ENCODE measurements at regions not wholly inside any gene's neighbourhood (a gene's known extent, or its start where the extent isn't known, plus 50 kb on each side); places are given as distances from the start of the nearest gene placed in this dataset.

DNA sequence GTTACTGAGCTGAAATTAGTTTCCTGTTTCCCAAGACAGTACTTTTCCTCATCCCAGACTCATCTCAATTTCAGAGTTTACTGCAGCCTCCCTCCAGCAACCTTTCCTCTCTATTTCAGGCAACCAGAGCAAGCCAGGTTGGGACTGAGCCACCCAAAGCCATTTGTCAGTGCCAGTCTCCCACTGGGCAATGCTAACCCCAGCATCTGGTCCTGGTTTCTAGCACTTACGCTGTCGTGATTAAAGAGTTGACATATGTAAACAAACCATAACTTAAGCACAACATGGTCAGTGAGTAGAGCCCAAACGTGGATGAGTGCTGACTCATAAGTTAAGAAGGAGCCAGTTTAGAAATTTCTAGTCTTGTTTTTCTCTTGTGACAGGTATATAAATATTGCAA, 119.6 kb upstream of the BLID start:
- Histone ChIP-seq H3K36me3 (replicated peaks; ENCODE audit: insufficient read depth, low read length) (no peaks in the 10 kb centered on the region), H3K4me1 (ENCODE audit: low read length) (no peaks in the 10 kb centered on the region), H3K27me3 (replicated peaks; ENCODE audit: insufficient read depth, low read length) (no peaks in the 10 kb centered on the region), H3K9me3 (replicated peaks; ENCODE audit: insufficient read depth, low read length) (no peaks in the 10 kb centered on the region), H3K79me2 (ENCODE audit: low read length) (no peaks in the 10 kb centered on the region), H3K4me3 (ENCODE audit: low read length) (no peak overlapping the region), H2AFZ (ENCODE audit: low read length) (no peak overlapping the region), H3K4me2 (ENCODE audit: low read depth, low read length) (no peak overlapping the region), H3F3A (ENCODE audit: insufficient read depth, low read length) (no peaks in the 10 kb centered on the region), H3K9me2 (replicated peaks; ENCODE audit: insufficient read depth, low read length) (no peaks in the 10 kb centered on the region), H4K20me1 (ENCODE audit: insufficient read depth, low read length) (no peaks in the 10 kb centered on the region), H3K9ac (ENCODE audit: low read length) (no peak overlapping the region), H3K27ac (ENCODE audit: low read length) (no peak overlapping the region)
- DNase-seq, result no peak
- TF ChIP-seq, protein P1, sequence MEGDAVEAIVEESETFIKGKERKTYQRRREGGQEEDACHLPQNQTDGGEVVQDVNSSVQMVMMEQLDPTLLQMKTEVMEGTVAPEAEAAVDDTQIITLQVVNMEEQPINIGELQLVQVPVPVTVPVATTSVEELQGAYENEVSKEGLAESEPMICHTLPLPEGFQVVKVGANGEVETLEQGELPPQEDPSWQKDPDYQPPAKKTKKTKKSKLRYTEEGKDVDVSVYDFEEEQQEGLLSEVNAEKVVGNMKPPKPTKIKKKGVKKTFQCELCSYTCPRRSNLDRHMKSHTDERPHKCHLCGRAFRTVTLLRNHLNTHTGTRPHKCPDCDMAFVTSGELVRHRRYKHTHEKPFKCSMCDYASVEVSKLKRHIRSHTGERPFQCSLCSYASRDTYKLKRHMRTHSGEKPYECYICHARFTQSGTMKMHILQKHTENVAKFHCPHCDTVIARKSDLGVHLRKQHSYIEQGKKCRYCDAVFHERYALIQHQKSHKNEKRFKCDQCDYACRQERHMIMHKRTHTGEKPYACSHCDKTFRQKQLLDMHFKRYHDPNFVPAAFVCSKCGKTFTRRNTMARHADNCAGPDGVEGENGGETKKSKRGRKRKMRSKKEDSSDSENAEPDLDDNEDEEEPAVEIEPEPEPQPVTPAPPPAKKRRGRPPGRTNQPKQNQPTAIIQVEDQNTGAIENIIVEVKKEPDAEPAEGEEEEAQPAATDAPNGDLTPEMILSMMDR (IDR thresholded peaks at IDR 0.05; ENCODE audit: low read length), result no peak
- TF ChIP-seq EZH2phosphoT487 (IDR thresholded peaks at IDR 0.05; ENCODE audit: low read length) (no peak), EZH2 (optimal IDR thresholded peaks at IDR 0.05; ENCODE audit: low read depth, low read length) (no peak)

DNA sequence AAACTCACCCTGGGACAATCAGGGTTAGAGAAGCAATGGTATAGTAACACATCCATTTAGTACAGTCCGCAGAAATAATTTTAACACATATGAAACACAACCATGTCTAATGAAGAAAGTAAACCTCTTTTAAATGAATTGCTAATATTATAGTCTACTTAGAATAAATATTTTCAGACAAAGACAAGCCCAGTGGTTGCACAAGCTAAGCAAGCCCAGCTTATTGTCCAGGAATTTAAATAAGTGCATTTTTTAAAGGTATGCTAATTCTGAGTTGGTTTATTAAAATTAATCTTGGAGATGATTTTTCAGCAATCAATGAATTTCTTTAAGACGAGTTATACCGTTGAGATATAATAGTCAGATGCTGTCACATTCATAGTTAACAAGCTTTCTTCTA, 118.8 kb upstream of the BLID start:
- Histone ChIP-seq H3K4me1 (ENCODE audit: low read length) (no peaks in the 10 kb centered on the region), H2AFZ (ENCODE audit: low read length) (no peak overlapping the region), H3K27me3 (replicated peaks; ENCODE audit: insufficient read depth, low read length) (no peaks in the 10 kb centered on the region), H3K9me2 (replicated peaks; ENCODE audit: insufficient read depth, low read length) (no peaks in the 10 kb centered on the region), H3F3A (ENCODE audit: insufficient read depth, low read length) (no peaks in the 10 kb centered on the region), H3K9ac (ENCODE audit: low read length) (no peak overlapping the region), H3K36me3 (replicated peaks; ENCODE audit: insufficient read depth, low read length) (no peaks in the 10 kb centered on the region), H3K79me2 (ENCODE audit: low read length) (no peaks in the 10 kb centered on the region), H3K4me3 (ENCODE audit: low read length) (no peak overlapping the region), H3K27ac (ENCODE audit: low read length) (no peak overlapping the region), H4K20me1 (ENCODE audit: insufficient read depth, low read length) (no peaks in the 10 kb centered on the region), H3K4me2 (ENCODE audit: low read depth, low read length) (no peak overlapping the region), H3K9me3 (replicated peaks; ENCODE audit: insufficient read depth, low read length) (no peaks in the 10 kb centered on the region)
- DNase-seq, result no peak
- TF ChIP-seq, protein P1 (IDR thresholded peaks at IDR 0.05; ENCODE audit: low read length), result no peak
- no peak for TF ChIP-seq EZH2 (optimal IDR thresholded peaks at IDR 0.05; ENCODE audit: low read depth, low read length)

DNA sequence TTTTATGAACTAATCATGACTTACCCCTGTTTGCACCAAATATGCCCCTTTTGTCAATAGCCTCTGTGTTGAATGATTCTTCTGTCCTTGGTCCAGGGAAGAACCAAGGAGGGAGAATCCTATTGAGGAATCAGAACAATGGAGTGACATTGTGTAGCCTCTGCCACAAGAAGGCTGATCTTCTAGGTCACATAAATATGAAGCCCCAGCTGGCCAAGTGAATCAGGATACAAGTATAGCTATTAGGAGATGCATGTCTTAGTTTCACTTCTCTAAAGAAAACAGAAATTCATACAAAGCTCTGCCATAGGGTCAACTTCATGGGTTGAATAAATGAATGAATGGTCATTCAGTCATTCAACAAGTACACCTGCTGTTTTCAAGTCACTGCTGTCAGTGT, 118.2 kb upstream of the BLID start:
- no peak for TF ChIP-seq EZH2 (optimal IDR thresholded peaks at IDR 0.05; ENCODE audit: low read depth, low read length)
- no peaks in the 10 kb centered on the region for H3K79me2 ChIP-seq (ENCODE audit: low read length)
- no peak overlapping the region for H3K9ac ChIP-seq (ENCODE audit: low read length)
- no peak overlapping the region for H3K4me3 ChIP-seq (ENCODE audit: low read length)
- H3K27ac ChIP-seq (ENCODE audit: low read length), result no peak overlapping the region
- no peak for DNase-seq
- H2AFZ ChIP-seq (ENCODE audit: low read length), result no peak overlapping the region
- no peaks in the 10 kb centered on the region for H3F3A ChIP-seq (ENCODE audit: insufficient read depth, low read length)
- H3K27me3 ChIP-seq (replicated peaks; ENCODE audit: insufficient read depth, low read length), result no peaks in the 10 kb centered on the region
- no peaks in the 10 kb centered on the region for H3K4me1 ChIP-seq (ENCODE audit: low read length)
- no peak overlapping the region for H3K4me2 ChIP-seq (ENCODE audit: low read depth, low read length)
- no peaks in the 10 kb centered on the region for H3K9me3 ChIP-seq (replicated peaks; ENCODE audit: insufficient read depth, low read length)
- no peaks in the 10 kb centered on the region for H3K36me3 ChIP-seq (replicated peaks; ENCODE audit: insufficient read depth, low read length)
- no peaks in the 10 kb centered on the region for H3K9me2 ChIP-seq (replicated peaks; ENCODE audit: insufficient read depth, low read length)
- H4K20me1 ChIP-seq (ENCODE audit: insufficient read depth, low read length), result no peaks in the 10 kb centered on the region

DNA sequence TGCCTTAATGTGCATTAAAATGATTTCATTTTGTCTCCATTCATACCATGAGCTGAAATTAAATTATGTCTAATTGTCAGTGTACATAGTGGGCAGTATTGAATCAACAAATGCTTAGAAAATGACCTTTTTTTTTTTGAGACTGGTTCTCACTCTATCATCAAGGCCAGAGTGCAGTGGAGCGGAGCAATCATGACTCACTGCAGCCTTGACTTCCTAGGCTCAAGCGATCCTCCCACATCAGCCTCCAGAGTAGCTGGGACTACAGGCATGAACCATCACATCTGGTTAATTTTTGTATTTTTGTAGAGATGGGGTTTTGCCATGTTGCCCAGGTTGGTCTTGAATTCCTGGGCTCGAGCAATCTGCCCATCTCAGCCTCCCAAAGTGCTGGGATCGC, 117.0 kb upstream of the BLID start:
- no peaks in the 10 kb centered on the region for H3K36me3 ChIP-seq (replicated peaks; ENCODE audit: insufficient read depth, low read length)
- H3K27ac ChIP-seq (ENCODE audit: low read length), result no peak overlapping the region
- TF ChIP-seq EZH2phosphoT487 (IDR thresholded peaks at IDR 0.05; ENCODE audit: low read length) (no peak), EZH2 (optimal IDR thresholded peaks at IDR 0.05; ENCODE audit: low read depth, low read length) (no peak)
- TF ChIP-seq, protein P1 (IDR thresholded peaks at IDR 0.05; ENCODE audit: low read length), result no peak
- no peaks in the 10 kb centered on the region for H3K4me1 ChIP-seq (ENCODE audit: low read length)
- no peak overlapping the region for H3K4me2 ChIP-seq (ENCODE audit: low read depth, low read length)
- H3K9me3 ChIP-seq (replicated peaks; ENCODE audit: insufficient read depth, low read length), result no peaks in the 10 kb centered on the region
- DNase-seq, result no peak
- H4K20me1 ChIP-seq (ENCODE audit: insufficient read depth, low read length), result no peaks in the 10 kb centered on the region
- H3K9ac ChIP-seq (ENCODE audit: low read length), result no peak overlapping the region
- no peak overlapping the region for H2AFZ ChIP-seq (ENCODE audit: low read length)
- no peaks in the 10 kb centered on the region for H3K27me3 ChIP-seq (replicated peaks; ENCODE audit: insufficient read depth, low read length)
- H3K4me3 ChIP-seq (ENCODE audit: low read length), result no peak overlapping the region
- no peaks in the 10 kb centered on the region for H3K9me2 ChIP-seq (replicated peaks; ENCODE audit: insufficient read depth, low read length)
- H3K79me2 ChIP-seq (ENCODE audit: low read length), result no peaks in the 10 kb centered on the region
- H3F3A ChIP-seq (ENCODE audit: insufficient read depth, low read length), result no peaks in the 10 kb centered on the region
